Vagina (tissue), 2 donors: ENCODE measurements at regions not wholly inside any gene's neighbourhood (a gene's known extent, or its start where the extent isn't known, plus 50 kb on each side); places are given as distances from the start of the nearest gene placed in this dataset.

Experiments used
- CTCF ChIP-seq, 3 experiments: fragments of 450-650 bp in 2 of 3; fragments of 200-600 bp in 1 of 3; sonication (generic) in 1 of 3; IDR thresholded peaks; one replicate each; pipeline ENCODE4 v1.5.1; 2017 to 2019; ENCODE audit warnings: antibody characterized with exemption in 3 of 3, mild to moderate bottlenecking in 2 of 3, moderate library complexity in 2 of 3
- POLR2AphosphoS5 ChIP-seq, 2 donors: sonication (generic); formaldehyde crosslinking; IDR thresholded peaks; one replicate each; pipeline ENCODE4 v1.9.0; 2017; ENCODE audit warnings: antibody characterized with exemption in 2 of 2, mild to moderate bottlenecking in 2 of 2, low read depth in 1 of 2; ENCODE audit not compliant: insufficient read depth in 1 of 2

DNA sequence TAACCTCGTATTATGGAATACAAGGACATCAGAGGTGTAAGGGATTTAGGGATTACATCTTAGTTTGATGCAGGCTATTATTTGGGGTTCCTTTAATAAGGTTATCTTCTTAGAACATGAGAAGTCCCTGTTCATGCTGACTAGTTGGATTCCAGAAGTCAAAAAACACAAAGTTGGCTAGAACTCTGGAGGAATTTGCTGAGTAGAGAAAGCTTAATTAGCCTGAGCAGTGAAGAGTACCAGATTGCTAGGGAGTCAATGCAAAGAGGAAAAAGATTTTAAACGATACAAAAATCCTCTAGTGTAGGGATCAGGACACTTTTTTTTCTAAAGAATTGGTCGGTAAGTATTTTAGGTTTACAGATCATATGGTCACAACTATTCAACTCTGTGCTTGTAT, 1872.5 kb upstream of the C9orf72 start:
- TF ChIP-seq CTCF (IDR thresholded peaks at IDR 0.05) (no peak), POLR2AphosphoS5 (IDR thresholded peaks at IDR 0.05; ENCODE audit: insufficient read depth in 1 of 2, low read depth in 1 of 2) (no peak)
